HepG2 (cell line): ENCODE measurements at regions not wholly inside any gene's neighbourhood (a gene's known extent, or its start where the extent isn't known, plus 50 kb on each side); places are given as distances from the start of the nearest gene placed in this dataset.

Experiments used
- ARNT2 ChIP-seq: sonication (generic); formaldehyde crosslinking; IDR thresholded peaks from 2 replicates; pipeline ENCODE4 v1.8.0; 2022; ENCODE audit warnings: mild to moderate bottlenecking, low read depth, missing genetic modification reagents, moderate library complexity
- ARNTL ChIP-seq: sonication (generic); formaldehyde crosslinking; IDR thresholded peaks from 2 replicates; pipeline ENCODE4 v1.4.0; 2020; ENCODE audit warnings: mild to moderate bottlenecking, missing genetic modification reagents
- ATM ChIP-seq: fragments of 450-650 bp; IDR thresholded peaks from 2 replicates; pipeline ENCODE4 v1.7.1; 2017; ENCODE audit warnings: mild to moderate bottlenecking, borderline replicate concordance
- ETV5 ChIP-seq: IDR thresholded peaks from 2 replicates; pipeline ENCODE4 v1.6.1; 2018; ENCODE audit warnings: missing biosample characterization, missing genetic modification reagents, inconsistent platforms, borderline replicate concordance
- FOXO1 ChIP-seq: sonication (generic); formaldehyde crosslinking; IDR thresholded peaks from 2 replicates; pipeline ENCODE4 v1.4.0; 2020; ENCODE audit warnings: missing genetic modification reagents
- FOXP1 ChIP-seq, 2 experiments: fragments of 450-650 bp in 1 of 2; IDR thresholded peaks; 2 replicates each; pipeline ENCODE4 v1.6.1; 2017 to 2018; ENCODE audit warnings: antibody characterized with exemption in 1 of 2
- HDAC1 ChIP-seq: sonication (generic); formaldehyde crosslinking; IDR thresholded peaks from 2 replicates; pipeline ENCODE4 v1.5.1; 2020; ENCODE audit warnings: mild to moderate bottlenecking, missing genetic modification reagents
- HNF4G ChIP-seq, 2 experiments: sonication (generic) in 1 of 2; formaldehyde crosslinking in 1 of 2; IDR thresholded peaks; 2 replicates each; pipeline versions ENCODE4 v1.4.0 to v1.6.1; 2011 to 2020; ENCODE audit warnings: borderline replicate concordance in 2 of 2, low read depth in 2 of 2, mild to moderate bottlenecking in 2 of 2, low read length in 1 of 2, missing genetic modification reagents in 1 of 2, moderate library complexity in 1 of 2
- MEIS2 ChIP-seq: sonication (generic); formaldehyde crosslinking; IDR thresholded peaks from 2 replicates; pipeline ENCODE4 v1.9.0; 2021; ENCODE audit warnings: mild to moderate bottlenecking, missing genetic modification reagents
- MXI1 ChIP-seq: IDR thresholded peaks from 3 replicates; pipeline ENCODE4 v1.6.1; 2012; ENCODE audit warnings: low read depth, low read length, inconsistent platforms, borderline replicate concordance
- NCOA2 ChIP-seq: sonication (generic); formaldehyde crosslinking; IDR thresholded peaks from 2 replicates; pipeline ENCODE4 v1.8.0; 2022; ENCODE audit warnings: inconsistent platforms
- PPARG ChIP-seq: conservative IDR thresholded peaks from 2 replicates; pipeline ENCODE4 v1.6.1; 2016; ENCODE audit warnings: missing biosample characterization, missing genetic modification reagents
- RAD21 ChIP-seq: fragments of 450-650 bp; formaldehyde crosslinking; IDR thresholded peaks from 2 replicates; pipeline ENCODE4 v1.5.0; 2020; ENCODE audit warnings: mild to moderate bottlenecking
- RXRA ChIP-seq: sonication (generic); formaldehyde crosslinking; IDR thresholded peaks from 2 replicates; pipeline ENCODE4 v1.5.1; 2020; ENCODE audit warnings: missing genetic modification reagents
- SALL1 ChIP-seq: sonication (generic); formaldehyde crosslinking; IDR thresholded peaks from 2 replicates; pipeline ENCODE4 v1.8.0; 2022; ENCODE audit warnings: mild to moderate bottlenecking, missing genetic modification reagents
- SAP130 ChIP-seq: IDR thresholded peaks from 2 replicates; pipeline ENCODE4 v1.6.1; 2016; ENCODE audit warnings: low read depth
- SPEN ChIP-seq: sonication (generic); formaldehyde crosslinking; IDR thresholded peaks from 2 replicates; pipeline ENCODE4 v1.5.1; 2020; ENCODE audit warnings: low read depth, mild to moderate bottlenecking, missing genetic modification reagents
- SRY ChIP-seq: sonication (generic); formaldehyde crosslinking; IDR thresholded peaks from 2 replicates; pipeline ENCODE4 v1.8.0; 2022; ENCODE audit warnings: mild to moderate bottlenecking, missing genetic modification reagents
- TEAD3 ChIP-seq: optimal IDR thresholded peaks from 2 replicates; pipeline ENCODE3; 2016; ENCODE audit warnings: borderline replicate concordance
- ZMAT3 ChIP-seq: sonication (generic); formaldehyde crosslinking; conservative IDR thresholded peaks from 2 replicates; pipeline ENCODE4 v1.7.0; 2021; ENCODE audit warnings: missing genetic modification reagents
- ZMYM2 ChIP-seq: sonication (generic); formaldehyde crosslinking; IDR thresholded peaks from 2 replicates; pipeline ENCODE4 v1.8.0; 2022; ENCODE audit warnings: mild to moderate bottlenecking, missing genetic modification reagents
- ZNF432 ChIP-seq: sonication (generic); formaldehyde crosslinking; IDR thresholded peaks from 2 replicates; pipeline ENCODE4 v1.5.0; 2020; ENCODE audit warnings: missing genetic modification reagents, mild to moderate bottlenecking, borderline replicate concordance
- ZNF557 ChIP-seq: sonication (generic); formaldehyde crosslinking; IDR thresholded peaks from 2 replicates; pipeline ENCODE4 v1.4.0; 2020; ENCODE audit warnings: missing genetic modification reagents
- ZNF746 ChIP-seq: sonication (generic); formaldehyde crosslinking; IDR thresholded peaks from 2 replicates; pipeline ENCODE4 v1.8.0; 2022; ENCODE audit warnings: mild to moderate bottlenecking, missing genetic modification reagents
- ZNF766 ChIP-seq: sonication (generic); formaldehyde crosslinking; IDR thresholded peaks from 2 replicates; pipeline ENCODE4 v1.5.0; 2020; ENCODE audit warnings: missing genetic modification reagents, borderline replicate concordance
- TF ChIP-seq, protein P1 (sequence below): sonication (generic); formaldehyde crosslinking; IDR thresholded peaks from 2 replicates; pipeline ENCODE4 v1.5.1; 2020; ENCODE audit warnings: mild to moderate bottlenecking, moderate library complexity, missing genetic modification reagents
- TF ChIP-seq, protein P2 (sequence below): sonication (generic); formaldehyde crosslinking; IDR thresholded peaks from 2 replicates; pipeline ENCODE4 v1.4.0; 2020; ENCODE audit warnings: missing genetic modification reagents, borderline replicate concordance

DNA sequence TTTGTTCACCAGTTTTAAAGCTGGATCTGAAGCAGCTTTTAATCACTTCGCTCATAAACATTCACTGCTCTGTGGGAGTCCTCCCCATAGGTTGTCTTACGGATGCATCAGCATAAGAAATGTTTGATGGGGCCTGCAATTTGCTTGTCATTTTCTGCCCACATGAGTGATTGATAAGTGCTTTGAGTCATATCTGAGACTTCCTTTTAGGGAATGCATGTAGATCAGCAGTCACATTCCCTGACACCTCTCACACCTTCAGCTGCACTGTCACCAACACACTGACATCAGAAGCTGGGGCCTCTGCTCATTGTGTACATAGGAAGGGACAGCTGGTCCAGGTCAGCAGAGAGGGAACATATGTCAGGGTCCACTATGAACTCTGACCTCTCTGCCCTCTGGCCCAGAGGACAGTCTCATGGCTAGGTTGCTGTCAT, 84.1 kb upstream of the SPATA31D4 start (continued):
- TF ChIP-seq FOXP1 (IDR thresholded peaks at IDR 0.05) (no peak), FOXP1 (CRISPR knock-in tag; IDR thresholded peaks at IDR 0.05) (peak; percentile 44; the same call in 1 of the 2 replicates), ARNTL (CRISPR knock-in tag) (0 out of 2 replicates have a peak, but pooled peaks have one; percentile 50), ZNF746 (CRISPR knock-in tag) (peak; percentile 34; the same call in 1 of the 2 replicates), SPEN (CRISPR knock-in tag) (peak; percentile 63; the same call in 1 of the 2 replicates), ZNF766 (CRISPR knock-in tag) (no peak), ETV5 (CRISPR knock-in tag) (no peak), HDAC1 (CRISPR knock-in tag) (peak; percentile 70; the same call in 1 of the 2 replicates), RXRA (CRISPR knock-in tag) (peak; percentile 32; the same call in 1 of the 2 replicates), FOXO1 (peak; percentile 52; the same call in 1 of the 2 replicates), ZNF432 (CRISPR knock-in tag) (no peak), MEIS2 (peak; percentile 60; the same call in 1 of the 2 replicates), ATM (no peak), MXI1 (0 out of 3 replicates have a peak, but pooled peaks have one; percentile 32), ARNT2 (CRISPR knock-in tag) (no peak), TEAD3 (CRISPR knock-in tag) (peak; percentile 83), SAP130 (CRISPR knock-in tag) (peak; percentile 68), HNF4G (IDR thresholded peaks at IDR 0.05; ENCODE audit: borderline replicate concordance, low read depth, low read length) (peak; percentile 60), HNF4G (CRISPR knock-in tag; IDR thresholded peaks at IDR 0.05; ENCODE audit: borderline replicate concordance, low read depth) (peak; percentile 59; the same call in 1 of the 2 replicates), RAD21 (CRISPR knock-in tag) (no peak), SALL1 (CRISPR knock-in tag) (peak; percentile 92), ZNF557 (CRISPR knock-in tag) (no peak), ZMYM2 (CRISPR knock-in tag) (peak; percentile 89), ZMAT3 (CRISPR knock-in tag) (0 out of 2 replicates have a peak, but pooled peaks have one; percentile 37), PPARG (CRISPR knock-in tag) (peak; percentile 87), NCOA2 (CRISPR knock-in tag) (peak; percentile 19; the same call in 1 of the 2 replicates), SRY (CRISPR knock-in tag) (0 out of 2 replicates have a peak, but pooled peaks have one; percentile 18)
- TF ChIP-seq, protein P1, sequence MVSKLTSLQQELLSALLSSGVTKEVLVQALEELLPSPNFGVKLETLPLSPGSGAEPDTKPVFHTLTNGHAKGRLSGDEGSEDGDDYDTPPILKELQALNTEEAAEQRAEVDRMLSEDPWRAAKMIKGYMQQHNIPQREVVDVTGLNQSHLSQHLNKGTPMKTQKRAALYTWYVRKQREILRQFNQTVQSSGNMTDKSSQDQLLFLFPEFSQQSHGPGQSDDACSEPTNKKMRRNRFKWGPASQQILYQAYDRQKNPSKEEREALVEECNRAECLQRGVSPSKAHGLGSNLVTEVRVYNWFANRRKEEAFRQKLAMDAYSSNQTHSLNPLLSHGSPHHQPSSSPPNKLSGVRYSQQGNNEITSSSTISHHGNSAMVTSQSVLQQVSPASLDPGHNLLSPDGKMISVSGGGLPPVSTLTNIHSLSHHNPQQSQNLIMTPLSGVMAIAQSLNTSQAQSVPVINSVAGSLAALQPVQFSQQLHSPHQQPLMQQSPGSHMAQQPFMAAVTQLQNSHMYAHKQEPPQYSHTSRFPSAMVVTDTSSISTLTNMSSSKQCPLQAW (CRISPR knock-in tag): peak; percentile 34; the same call in 1 of the 2 replicates
- TF ChIP-seq, protein P2, sequence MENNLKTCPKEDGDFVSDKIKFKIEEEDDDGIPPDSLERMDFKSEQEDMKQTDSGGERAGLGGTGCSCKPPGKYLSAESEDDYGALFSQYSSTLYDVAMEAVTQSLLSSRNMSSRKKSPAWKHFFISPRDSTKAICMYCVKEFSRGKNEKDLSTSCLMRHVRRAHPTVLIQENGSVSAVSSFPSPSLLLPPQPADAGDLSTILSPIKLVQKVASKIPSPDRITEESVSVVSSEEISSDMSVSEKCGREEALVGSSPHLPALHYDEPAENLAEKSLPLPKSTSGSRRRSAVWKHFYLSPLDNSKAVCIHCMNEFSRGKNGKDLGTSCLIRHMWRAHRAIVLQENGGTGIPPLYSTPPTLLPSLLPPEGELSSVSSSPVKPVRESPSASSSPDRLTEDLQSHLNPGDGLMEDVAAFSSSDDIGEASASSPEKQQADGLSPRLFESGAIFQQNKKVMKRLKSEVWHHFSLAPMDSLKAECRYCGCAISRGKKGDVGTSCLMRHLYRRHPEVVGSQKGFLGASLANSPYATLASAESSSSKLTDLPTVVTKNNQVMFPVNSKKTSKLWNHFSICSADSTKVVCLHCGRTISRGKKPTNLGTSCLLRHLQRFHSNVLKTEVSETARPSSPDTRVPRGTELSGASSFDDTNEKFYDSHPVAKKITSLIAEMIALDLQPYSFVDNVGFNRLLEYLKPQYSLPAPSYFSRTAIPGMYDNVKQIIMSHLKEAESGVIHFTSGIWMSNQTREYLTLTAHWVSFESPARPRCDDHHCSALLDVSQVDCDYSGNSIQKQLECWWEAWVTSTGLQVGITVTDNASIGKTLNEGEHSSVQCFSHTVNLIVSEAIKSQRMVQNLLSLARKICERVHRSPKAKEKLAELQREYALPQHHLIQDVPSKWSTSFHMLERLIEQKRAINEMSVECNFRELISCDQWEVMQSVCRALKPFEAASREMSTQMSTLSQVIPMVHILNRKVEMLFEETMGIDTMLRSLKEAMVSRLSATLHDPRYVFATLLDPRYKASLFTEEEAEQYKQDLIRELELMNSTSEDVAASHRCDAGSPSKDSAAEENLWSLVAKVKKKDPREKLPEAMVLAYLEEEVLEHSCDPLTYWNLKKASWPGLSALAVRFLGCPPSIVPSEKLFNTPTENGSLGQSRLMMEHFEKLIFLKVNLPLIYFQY (CRISPR knock-in tag): peak; percentile 93; the same call in 1 of the 2 replicates
